ENCODE measurements at regions not wholly inside any gene's neighbourhood (a gene's known extent, or its start where the extent isn't known, plus 50 kb on each side); places are given as distances from the start of the nearest gene placed in this dataset.

- H4K20me1 ChIP-seq (replicated peaks in 1 of 2; ENCODE audit: control insufficient read depth in 1 of 2, insufficient read depth in 2 of 2, low read length in 2 of 2): no peaks in the 10 kb centered on the region
- no peak overlapping the region for H2BK5ac ChIP-seq (ENCODE audit: low read depth, low read length)
- no peaks in the 10 kb centered on the region for H3K23me2 ChIP-seq (ENCODE audit: low read depth, low read length)
- no peak overlapping the region for H4K8ac ChIP-seq (ENCODE audit: extremely low read depth, insufficient read depth, low read length)
- H3K79me2 ChIP-seq (ENCODE audit: control insufficient read depth in 1 of 2, insufficient read depth in 2 of 2, low read length in 2 of 2): no peaks in the 10 kb centered on the region
- H3K27me3 ChIP-seq (replicated peaks in 1 of 4; ENCODE audit: control insufficient read depth in 3 of 4, extremely low read depth in 1 of 4, insufficient read depth in 3 of 4, low read length in 3 of 4): no peaks in the 10 kb centered on the region
- no peak overlapping the region for H3K56ac ChIP-seq (replicated peaks; ENCODE audit: insufficient read length, low read depth, low read length)
- H3K79me1 ChIP-seq (ENCODE audit: low read depth, low read length): no peaks in the 10 kb centered on the region
- no peak overlapping the region for H2BK20ac ChIP-seq (ENCODE audit: low read length)
- no peak overlapping the region for H3K4me2 ChIP-seq (ENCODE audit: insufficient read depth in 1 of 2, low read depth in 2 of 2, low read length in 2 of 2)
- no peak overlapping the region for H2AK5ac ChIP-seq (ENCODE audit: low read depth, low read length)
- H2BK120ac ChIP-seq (replicated peaks; ENCODE audit: low read depth, low read length): no peak overlapping the region
- H3K4ac ChIP-seq (replicated peaks; ENCODE audit: insufficient read length, low read depth, low read length): no peak overlapping the region
- WGBS, 2 experiments (ENCODE audit: extremely low coverage in 1 of 2, insufficient coverage in 1 of 2, insufficient read length in 1 of 2, insufficient replicate concordance in 2 of 2, low coverage in 1 of 2, low lambda C conversion rate in 2 of 2, missing lambda C conversion rate in 1 of 2): 72% methylated on average over 2 of the region's 2 CpGs; no CpG with 5 or more reads in 1 of the 2 experiments
- no peak overlapping the region for H3K27ac ChIP-seq (ENCODE audit: low read depth, low read length)
- DNase-seq (ENCODE audit: low read depth in 1 of 2, low spot score in 2 of 2) (no peak), FAIRE-seq (no peak)
- H2BK15ac ChIP-seq (ENCODE audit: low read length): no peak overlapping the region
- H3K9me3 ChIP-seq (ENCODE audit: insufficient read depth in 2 of 2, low read depth in 1 of 2, low read length in 1 of 2): no peaks in the 10 kb centered on the region
- no peak overlapping the region for H3K4me3 ChIP-seq (ENCODE audit: extremely low read depth in 1 of 4, insufficient read depth in 2 of 4, low read depth in 3 of 4, low read length in 4 of 4)
- H2BK12ac ChIP-seq (ENCODE audit: low read depth, low read length): no peak overlapping the region
- no peak overlapping the region for H3K18ac ChIP-seq (ENCODE audit: extremely low read depth, low read length)
- no peak overlapping the region for H4K91ac ChIP-seq (replicated peaks; ENCODE audit: insufficient read length, low read length)
- H3K14ac ChIP-seq (ENCODE audit: insufficient read length): no peak overlapping the region
- POLR2A ChIA-PET (ENCODE audit: partially characterized antibody): no interaction called here
- CTCF ChIA-PET (ENCODE audit: partially characterized antibody): no interaction called here
- no peak overlapping the region for H3K23ac ChIP-seq (ENCODE audit: insufficient read length)
- no peaks in the 10 kb centered on the region for H3K36me3 ChIP-seq (ENCODE audit: control insufficient read depth in 2 of 4, insufficient read depth in 4 of 4, low read length in 3 of 4)
- no peak overlapping the region for H4K5ac ChIP-seq (ENCODE audit: insufficient read length, low read depth, low read length)
- H2AFZ ChIP-seq (ENCODE audit: low read length): 0 out of 2 replicates have a peak overlapping the region, but pooled peaks have one; percentile 33
- no peaks in the 10 kb centered on the region for H3K4me1 ChIP-seq (replicated peaks in 1 of 4; ENCODE audit: control insufficient read depth in 3 of 4, insufficient read depth in 4 of 4, low read length in 3 of 4)
- no peak overlapping the region for H3K9ac ChIP-seq (replicated peaks in 1 of 4; ENCODE audit: extremely low read depth in 1 of 4, low read depth in 3 of 4, low read length in 3 of 4)
- TF ChIP-seq BCL11A (IDR thresholded peaks at IDR 0.05; ENCODE audit: low read depth in 2 of 2, low read length in 2 of 2) (no peak), TAF1 (IDR thresholded peaks at IDR 0.05; ENCODE audit: low read depth, low read length) (no peak), USF2 (IDR thresholded peaks at IDR 0.05; ENCODE audit: low read length) (no peak), NRF1 (IDR thresholded peaks at IDR 0.05; ENCODE audit: low read depth, low read length) (no peak), CREB1 (IDR thresholded peaks at IDR 0.05) (no peak), ASH2L (IDR thresholded peaks at IDR 0.05; ENCODE audit: low read length) (no peak), TCF12 (IDR thresholded peaks at IDR 0.05; ENCODE audit: low read depth, low read length) (no peak), CTBP2 (IDR thresholded peaks at IDR 0.05; ENCODE audit: borderline replicate concordance, insufficient read depth, insufficient read length, low read length) (no peak), CHD1 (IDR thresholded peaks at IDR 0.05; ENCODE audit: low read depth, low read length) (no peak), HDAC2 (IDR thresholded peaks at IDR 0.05; ENCODE audit: borderline replicate concordance in 1 of 2, low read depth in 2 of 2, low read length in 2 of 2) (no peak), E2F6 (IDR thresholded peaks at IDR 0.05) (no peak), SP4 (IDR thresholded peaks at IDR 0.05; ENCODE audit: low read length) (no peak), SIRT6 (IDR thresholded peaks at IDR 0.05; ENCODE audit: low read length) (no peak), EP300 (IDR thresholded peaks at IDR 0.05; ENCODE audit: borderline replicate concordance in 1 of 2, low read depth in 2 of 2, low read length in 2 of 2) (no peak)
These were observed 731.0 kb downstream of the EPHA7 start for GRCh38 chr6:92688342-92688741.

All from H1 (cell line).